ENCODE measurements at regions not wholly inside any gene's neighbourhood (a gene's known extent, or its start where the extent isn't known, plus 50 kb on each side); places are given as distances from the start of the nearest gene placed in this dataset.

GRCh38 chr1:55593298-55593697 lies 378.1 kb upstream of the USP24 start:
- Mint-ChIP-seq H3K27ac (no peak overlapping the region), H3K4me3 (no peak overlapping the region)

GRCh38 chr1:55592122-55592521 lies 377.0 kb upstream of the USP24 start:
- Mint-ChIP-seq H3K27ac (no peak overlapping the region), H3K4me1 (no peaks in the 10 kb centered on the region), H3K27me3 (no peaks in the 10 kb centered on the region), H3K36me3 (peaks cover 0 to 5% of the 10 kb centered on the region in 2 donors), H3K9me3 (peaks cover 3 to 5% of the 10 kb centered on the region in 2 donors), H3K4me3 (no peak overlapping the region)
- no peak for ATAC-seq (replicated peaks)
- DNase-seq: no peak

More at GRCh38 chr1:55593298-55593697, 378.1 kb upstream of the USP24 start:
- H3K4me1 Mint-ChIP-seq: no peaks in the 10 kb centered on the region
- no peaks in the 10 kb centered on the region for H3K27me3 Mint-ChIP-seq
- ATAC-seq (replicated peaks) (no peak), DNase-seq (no peak)
- peaks cover 0 to 5% of the 10 kb centered on the region in 2 donors for H3K36me3 Mint-ChIP-seq
- H3K9me3 Mint-ChIP-seq: peaks cover 3 to 8% of the 10 kb centered on the region in 2 donors

GRCh38 chr1:55589671-55590297 lies 374.6 kb upstream of the USP24 start:
- Mint-ChIP-seq H3K36me3 (no peaks in the 10 kb centered on the region), H3K4me1 (no peaks in the 10 kb centered on the region), H3K27ac (no peak overlapping the region), H3K4me3 (no peak overlapping the region), H3K27me3 (peaks cover 0 to 6% of the 10 kb centered on the region in 2 donors), H3K9me3 (peaks cover 0 to 3% of the 10 kb centered on the region in 2 donors)
- ATAC-seq (replicated peaks) (no peak), DNase-seq (no peak)

GRCh38 chr1:55588309-55588708 lies 373.1 kb upstream of the USP24 start:
- Mint-ChIP-seq H3K36me3 (no peaks in the 10 kb centered on the region), H3K27me3 (peaks cover 0 to 8% of the 10 kb centered on the region in 2 donors), H3K9me3 (no peaks in the 10 kb centered on the region), H3K4me1 (no peaks in the 10 kb centered on the region), H3K27ac (no peak overlapping the region), H3K4me3 (no peak overlapping the region)
- DNase-seq: no peak
- ATAC-seq (replicated peaks): no peak

- H3K4me1 Mint-ChIP-seq: no peaks in the 10 kb centered on the region
- DNase-seq (no peak), ATAC-seq (replicated peaks) (no peak)
- no peak overlapping the region for H3K4me3 Mint-ChIP-seq
- H3K9me3 Mint-ChIP-seq: no peaks in the 10 kb centered on the region
- H3K27ac Mint-ChIP-seq: no peak overlapping the region
- peaks cover 0 to 8% of the 10 kb centered on the region in 2 donors for H3K27me3 Mint-ChIP-seq
- no peaks in the 10 kb centered on the region for H3K36me3 Mint-ChIP-seq
Observed at GRCh38 chr1:55586771-55587170, 371.6 kb upstream of the USP24 start.

- H3K4me3 Mint-ChIP-seq: no peak overlapping the region
- H3K27me3 Mint-ChIP-seq: peaks cover 0 to 8% of the 10 kb centered on the region in 2 donors
- ATAC-seq (replicated peaks): no peak
Observed at GRCh38 chr1:55585402-55585792, 370.2 kb upstream of the USP24 start.

GRCh38 chr1:55584526-55585401 lies 369.6 kb upstream of the USP24 start:
- ATAC-seq (replicated peaks) (no peak), DNase-seq (no peak)
- H3K9me3 Mint-ChIP-seq: no peaks in the 10 kb centered on the region
- peaks cover 0 to 8% of the 10 kb centered on the region in 2 donors for H3K27me3 Mint-ChIP-seq
- no peaks in the 10 kb centered on the region for H3K36me3 Mint-ChIP-seq
- H3K4me3 Mint-ChIP-seq: no peak overlapping the region
- no peak overlapping the region for H3K27ac Mint-ChIP-seq
- no peaks in the 10 kb centered on the region for H3K4me1 Mint-ChIP-seq

More at GRCh38 chr1:55585402-55585792, 370.2 kb upstream of the USP24 start:
- no peak for DNase-seq
- Mint-ChIP-seq H3K36me3 (no peaks in the 10 kb centered on the region), H3K9me3 (no peaks in the 10 kb centered on the region), H3K4me1 (no peaks in the 10 kb centered on the region), H3K27ac (no peak overlapping the region)

- Mint-ChIP-seq H3K36me3 (no peaks in the 10 kb centered on the region), H3K27me3 (peaks cover 0 to 8% of the 10 kb centered on the region in 2 donors), H3K4me1 (no peaks in the 10 kb centered on the region), H3K4me3 (no peak overlapping the region), H3K27ac (no peak overlapping the region), H3K9me3 (no peaks in the 10 kb centered on the region)
- DNase-seq: no peak
- ATAC-seq (replicated peaks): no peak
Observed at GRCh38 chr1:55582084-55582483, 366.9 kb upstream of the USP24 start.

GRCh38 chr1:55580845-55581332 lies 365.7 kb upstream of the USP24 start:
- Mint-ChIP-seq H3K9me3 (no peaks in the 10 kb centered on the region), H3K4me3 (no peak overlapping the region), H3K36me3 (no peaks in the 10 kb centered on the region), H3K27me3 (peaks cover 4 to 8% of the 10 kb centered on the region in 2 donors), H3K4me1 (no peaks in the 10 kb centered on the region), H3K27ac (no peak overlapping the region)
- ATAC-seq (replicated peaks): no peak
- no peak for DNase-seq

GRCh38 chr1:55579332-55580001 lies 364.3 kb upstream of the USP24 start:
- no peak for DNase-seq
- peaks cover 0 to 4% of the 10 kb centered on the region in 2 donors for H3K27me3 Mint-ChIP-seq
- H3K9me3 Mint-ChIP-seq: no peaks in the 10 kb centered on the region
- H3K27ac Mint-ChIP-seq: no peak overlapping the region
- ATAC-seq (replicated peaks): no peak
- H3K4me1 Mint-ChIP-seq: no peaks in the 10 kb centered on the region
- no peak overlapping the region for H3K4me3 Mint-ChIP-seq
- H3K36me3 Mint-ChIP-seq: no peaks in the 10 kb centered on the region

- no peak overlapping the region for H3K27ac Mint-ChIP-seq
- H3K4me3 Mint-ChIP-seq: no peak overlapping the region
- H3K27me3 Mint-ChIP-seq: peaks cover 0 to 4% of the 10 kb centered on the region in 2 donors
- H3K4me1 Mint-ChIP-seq: no peaks in the 10 kb centered on the region
- no peak for DNase-seq
- no peaks in the 10 kb centered on the region for H3K36me3 Mint-ChIP-seq
- no peak for ATAC-seq (replicated peaks)
- no peaks in the 10 kb centered on the region for H3K9me3 Mint-ChIP-seq
Observed at GRCh38 chr1:55578646-55579045, 363.5 kb upstream of the USP24 start.

GRCh38 chr1:55575571-55576279 lies 360.6 kb upstream of the USP24 start:
- Mint-ChIP-seq H3K27me3 (peaks cover 0 to 4% of the 10 kb centered on the region in 2 donors), H3K27ac (no peak overlapping the region), H3K4me1 (no peaks in the 10 kb centered on the region), H3K9me3 (no peaks in the 10 kb centered on the region), H3K36me3 (no peaks in the 10 kb centered on the region), H3K4me3 (no peak overlapping the region)
- DNase-seq (no peak), ATAC-seq (replicated peaks) (no peak)

GRCh38 chr1:55574691-55575225 lies 359.6 kb upstream of the USP24 start:
- DNase-seq (no peak), ATAC-seq (replicated peaks) (no peak)
- Mint-ChIP-seq H3K4me1 (no peaks in the 10 kb centered on the region), H3K36me3 (no peaks in the 10 kb centered on the region), H3K27me3 (peaks cover 0 to 6% of the 10 kb centered on the region in 2 donors), H3K4me3 (no peak overlapping the region), H3K9me3 (no peaks in the 10 kb centered on the region), H3K27ac (no peak overlapping the region)
